Testis (tissue), 2 donors: ENCODE measurements at regions not wholly inside any gene's neighbourhood (a gene's known extent, or its start where the extent isn't known, plus 50 kb on each side); places are given as distances from the start of the nearest gene placed in this dataset.

Source experiments
- POLR2A ChIP-seq: fragments of 450-650 bp; IDR thresholded peaks from one replicate; pipeline ENCODE4 v1.6.1; 2017; ENCODE audit warnings: antibody characterized with exemption, mild to moderate bottlenecking, moderate library complexity
- TF ChIP-seq, protein P1 (sequence below), 3 experiments: fragments of 450-650 bp in 2 of 3; fragments of 200-600 bp in 1 of 3; sonication (generic) in 1 of 3; IDR thresholded peaks; one replicate each; pipeline ENCODE4 v1.5.1; 2016 to 2019; ENCODE audit warnings: antibody characterized with exemption in 3 of 3, mild to moderate bottlenecking in 2 of 3, moderate library complexity in 1 of 3

- TF ChIP-seq, protein P1, sequence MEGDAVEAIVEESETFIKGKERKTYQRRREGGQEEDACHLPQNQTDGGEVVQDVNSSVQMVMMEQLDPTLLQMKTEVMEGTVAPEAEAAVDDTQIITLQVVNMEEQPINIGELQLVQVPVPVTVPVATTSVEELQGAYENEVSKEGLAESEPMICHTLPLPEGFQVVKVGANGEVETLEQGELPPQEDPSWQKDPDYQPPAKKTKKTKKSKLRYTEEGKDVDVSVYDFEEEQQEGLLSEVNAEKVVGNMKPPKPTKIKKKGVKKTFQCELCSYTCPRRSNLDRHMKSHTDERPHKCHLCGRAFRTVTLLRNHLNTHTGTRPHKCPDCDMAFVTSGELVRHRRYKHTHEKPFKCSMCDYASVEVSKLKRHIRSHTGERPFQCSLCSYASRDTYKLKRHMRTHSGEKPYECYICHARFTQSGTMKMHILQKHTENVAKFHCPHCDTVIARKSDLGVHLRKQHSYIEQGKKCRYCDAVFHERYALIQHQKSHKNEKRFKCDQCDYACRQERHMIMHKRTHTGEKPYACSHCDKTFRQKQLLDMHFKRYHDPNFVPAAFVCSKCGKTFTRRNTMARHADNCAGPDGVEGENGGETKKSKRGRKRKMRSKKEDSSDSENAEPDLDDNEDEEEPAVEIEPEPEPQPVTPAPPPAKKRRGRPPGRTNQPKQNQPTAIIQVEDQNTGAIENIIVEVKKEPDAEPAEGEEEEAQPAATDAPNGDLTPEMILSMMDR (IDR thresholded peaks at IDR 0.05): no peak
- no peak for TF ChIP-seq POLR2A
Observed at GRCh38 chr1:31502926-31503511, 73.3 kb upstream of the TINAGL1 start.
